Bronchial epithelial cell (primary cell): ENCODE measurements at regions not wholly inside any gene's neighbourhood (a gene's known extent, or its start where the extent isn't known, plus 50 kb on each side); places are given as distances from the start of the nearest gene placed in this dataset.

Experiments used
- DNase-seq: peaks from one replicate; pipeline ENCODE4 v3.0.0-alpha.2; 2010; ENCODE audit warnings: low read depth
- FAIRE-seq: peaks from 2 replicates; lab custom pipeline; 2011; peaks lifted over from hg19 to GRCh38; lab: Jason Lieb, UNC
- H3K27me3 ChIP-seq: 2 replicates; pipeline ENCODE4 v1.5.1; 2011; ENCODE audit warnings: low read length; ENCODE audit not compliant: control insufficient read depth, insufficient read depth
- H3K36me3 ChIP-seq: 2 replicates; pipeline ENCODE4 v1.5.1; 2011; ENCODE audit warnings: low read length; ENCODE audit not compliant: control insufficient read depth, insufficient read depth
- H3K4me3 ChIP-seq: 2 replicates; pipeline ENCODE4 v1.5.1; 2011; ENCODE audit warnings: mild to moderate bottlenecking, low read depth, low read length, control low read depth
- CTCF ChIP-seq: IDR thresholded peaks from 2 replicates; pipeline ENCODE4 v1.5.1; 2011; ENCODE audit warnings: mild to moderate bottlenecking, moderate library complexity, low read length, control low read depth, inconsistent platforms; ENCODE audit not compliant: insufficient read depth, severe bottlenecking

- no peak for TF ChIP-seq CTCF
- peak; percentile 12 for DNase-seq
- no peaks in the 10 kb centered on the region for H3K36me3 ChIP-seq
- FAIRE-seq: peak; percentile 81
- no peaks in the 10 kb centered on the region for H3K27me3 ChIP-seq
- H3K4me3 ChIP-seq: no peak overlapping the region
Measured at GRCh38 chr16:9578459-9578858, 487.0 kb downstream of the HAPSTR1 start.

GRCh38 chr16:9580025-9580424 is 488.6 kb downstream of the HAPSTR1 start:
- Histone ChIP-seq H3K36me3 (no peaks in the 10 kb centered on the region), H3K4me3 (no peak overlapping the region), H3K27me3 (no peaks in the 10 kb centered on the region)
- DNase-seq (no peak), FAIRE-seq (no peak)
- no peak for TF ChIP-seq CTCF

GRCh38 chr16:9593440-9593839 is 502.0 kb downstream of the HAPSTR1 start:
- H3K36me3 ChIP-seq: no peaks in the 10 kb centered on the region
- no peak overlapping the region for H3K4me3 ChIP-seq
- no peak for TF ChIP-seq CTCF
- DNase-seq (no peak), FAIRE-seq (no peak)
- no peaks in the 10 kb centered on the region for H3K27me3 ChIP-seq

GRCh38 chr16:9594047-9594446 is 502.6 kb downstream of the HAPSTR1 start:
- no peak for FAIRE-seq
- TF ChIP-seq CTCF: no peak
- no peak overlapping the region for H3K4me3 ChIP-seq

GRCh38 chr16:9594946-9595345 is 503.5 kb downstream of the HAPSTR1 start:
- no peaks in the 10 kb centered on the region for H3K36me3 ChIP-seq
- H3K4me3 ChIP-seq: no peak overlapping the region
- TF ChIP-seq CTCF: no peak
- DNase-seq (no peak), FAIRE-seq (no peak)
- no peaks in the 10 kb centered on the region for H3K27me3 ChIP-seq

More at GRCh38 chr16:9594047-9594446, 502.6 kb downstream of the HAPSTR1 start:
- no peaks in the 10 kb centered on the region for H3K27me3 ChIP-seq
- no peak for DNase-seq
- no peaks in the 10 kb centered on the region for H3K36me3 ChIP-seq

- Histone ChIP-seq H3K27me3 (no peaks in the 10 kb centered on the region), H3K36me3 (no peaks in the 10 kb centered on the region), H3K4me3 (no peak overlapping the region)
- TF ChIP-seq CTCF: no peak
- FAIRE-seq (no peak), DNase-seq (no peak)
Measured at GRCh38 chr16:9595393-9595792, 503.9 kb downstream of the HAPSTR1 start.
